Uterus (tissue), 3 donors: ENCODE measurements at regions not wholly inside any gene's neighbourhood (a gene's known extent, or its start where the extent isn't known, plus 50 kb on each side); places are given as distances from the start of the nearest gene placed in this dataset.
"Not testable (repeated sequence)": the region's sequence is repeated elsewhere in the genome, so short reads cannot be mapped to it uniquely, and the experiment has no call there.

ENCODE experiments used
- DNase-seq, 2 donors: peaks; one replicate each; pipeline ENCODE4 v3.0.0-alpha.2; 2019 to 2020
- H3K27ac ChIP-seq, 2 donors: fragments of 200-600 bp; sonication (generic); 1 replicate in 1 of 2; 2 replicates in 1 of 2; pipeline ENCODE4 v1.5.1; 2016 to 2018
- H3K27me3 ChIP-seq, 2 donors: fragments of 200-600 bp; sonication (generic); one replicate each; pipeline ENCODE4 v1.5.1; 2018 to 2019; ENCODE audit warnings: control low read depth in 1 of 2
- H3K36me3 ChIP-seq, 2 donors: fragments of 200-600 bp; sonication (generic); one replicate each; pipeline ENCODE4 v1.5.1; 2019; ENCODE audit warnings: control low read depth in 1 of 2
- H3K4me1 ChIP-seq, 2 donors: fragments of 200-600 bp; sonication (generic); one replicate each; pipeline ENCODE4 v1.5.1; 2018 to 2019; ENCODE audit warnings: control low read depth in 1 of 2
- H3K4me3 ChIP-seq, 2 donors: fragments of 200-600 bp; sonication (generic); 1 replicate in 1 of 2; 2 replicates in 1 of 2; pipeline ENCODE4 v1.5.1; 2018 to 2019; ENCODE audit warnings: mild to moderate bottlenecking in 1 of 2
- H3K9me3 ChIP-seq, 2 donors: fragments of 200-600 bp; sonication (generic); one replicate each; pipeline ENCODE4 v1.5.1; 2019; ENCODE audit warnings: control low read depth in 1 of 2
- POLR2A ChIP-seq, 2 donors: fragments of 450-650 bp; IDR thresholded peaks; one replicate each; pipeline ENCODE4 v1.6.1; 2016; ENCODE audit warnings: antibody characterized with exemption in 2 of 2, mild to moderate bottlenecking in 1 of 2, moderate library complexity in 1 of 2
- intact Hi-C: fragments of 100-400 bp; cut with DNase I; formaldehyde crosslinking; loops from one replicate; pipeline ENCODE4 v1.15.1; 2023; ENCODE audit warnings: low total_unique reads
- TF ChIP-seq, protein P1 (sequence below), 4 experiments: fragments of 200-600 bp in 2 of 4; fragments of 450-650 bp in 2 of 4; sonication (generic) in 2 of 4; IDR thresholded peaks; one replicate each; pipeline ENCODE4 v1.5.1; 2016 to 2019; ENCODE audit warnings: antibody characterized with exemption in 4 of 4, mild to moderate bottlenecking in 2 of 4, moderate library complexity in 1 of 4
- donor health status: DM: yes; HTN: yes; CAD: no.

- intact Hi-C loops, result no loop called here
- Histone ChIP-seq H3K4me1 (no peaks in the 10 kb centered on the region), H3K36me3 (no peaks in the 10 kb centered on the region), H3K27me3 (no peaks in the 10 kb centered on the region), H3K9me3 (peaks cover 0 to 3% of the 10 kb centered on the region in 2 donors), H3K27ac (no peak overlapping the region), H3K4me3 (no peak overlapping the region)
- TF ChIP-seq POLR2A (IDR thresholded peaks at IDR 0.05), result no peak
- TF ChIP-seq, protein P1, sequence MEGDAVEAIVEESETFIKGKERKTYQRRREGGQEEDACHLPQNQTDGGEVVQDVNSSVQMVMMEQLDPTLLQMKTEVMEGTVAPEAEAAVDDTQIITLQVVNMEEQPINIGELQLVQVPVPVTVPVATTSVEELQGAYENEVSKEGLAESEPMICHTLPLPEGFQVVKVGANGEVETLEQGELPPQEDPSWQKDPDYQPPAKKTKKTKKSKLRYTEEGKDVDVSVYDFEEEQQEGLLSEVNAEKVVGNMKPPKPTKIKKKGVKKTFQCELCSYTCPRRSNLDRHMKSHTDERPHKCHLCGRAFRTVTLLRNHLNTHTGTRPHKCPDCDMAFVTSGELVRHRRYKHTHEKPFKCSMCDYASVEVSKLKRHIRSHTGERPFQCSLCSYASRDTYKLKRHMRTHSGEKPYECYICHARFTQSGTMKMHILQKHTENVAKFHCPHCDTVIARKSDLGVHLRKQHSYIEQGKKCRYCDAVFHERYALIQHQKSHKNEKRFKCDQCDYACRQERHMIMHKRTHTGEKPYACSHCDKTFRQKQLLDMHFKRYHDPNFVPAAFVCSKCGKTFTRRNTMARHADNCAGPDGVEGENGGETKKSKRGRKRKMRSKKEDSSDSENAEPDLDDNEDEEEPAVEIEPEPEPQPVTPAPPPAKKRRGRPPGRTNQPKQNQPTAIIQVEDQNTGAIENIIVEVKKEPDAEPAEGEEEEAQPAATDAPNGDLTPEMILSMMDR (IDR thresholded peaks at IDR 0.05), result no peak
- no peak for DNase-seq
Observed at GRCh38 chr9:126173929-126174328, 152.7 kb upstream of the MVB12B start.

- H3K27ac ChIP-seq, result no peak overlapping the region
- H3K36me3 ChIP-seq, result no peaks in the 10 kb centered on the region
- no peaks in the 10 kb centered on the region for H3K4me1 ChIP-seq
- peaks cover 0 to 5% of the 10 kb centered on the region in 2 donors for H3K27me3 ChIP-seq
- H3K4me3 ChIP-seq, result no peak overlapping the region
- intact Hi-C loops, result no loop called here
- DNase-seq, result no peak
- TF ChIP-seq POLR2A (IDR thresholded peaks at IDR 0.05), result no peak
- TF ChIP-seq, protein P1 (IDR thresholded peaks at IDR 0.05), result no peak
- H3K9me3 ChIP-seq, result no peaks in the 10 kb centered on the region
Observed at GRCh38 chr9:126183266-126183665, 143.4 kb upstream of the MVB12B start.

DNA sequence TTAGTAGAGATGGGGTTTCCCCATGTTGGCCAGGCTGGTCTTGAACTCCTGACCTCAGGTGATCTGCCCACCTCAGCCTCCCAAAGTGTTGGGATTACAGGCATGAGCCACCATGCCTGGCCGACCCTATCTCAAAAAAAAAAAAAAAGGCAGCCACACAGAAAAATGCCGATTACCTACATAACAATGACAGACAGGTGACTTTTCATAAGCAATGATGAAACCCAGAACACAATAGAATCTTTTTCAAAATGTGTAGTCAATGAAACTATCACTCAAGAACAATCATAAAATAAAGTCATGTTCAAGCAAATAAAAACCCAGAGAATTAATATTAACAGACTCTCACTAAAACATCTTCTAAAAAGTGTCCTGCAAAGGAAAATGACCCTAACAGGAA is 135.6 kb upstream of the MVB12B start:
- H3K4me1 ChIP-seq, intact Hi-C loops, H3K27me3 ChIP-seq, H3K9me3 ChIP-seq, DNase-seq, H3K27ac ChIP-seq, H3K36me3 ChIP-seq, H3K4me3 ChIP-seq: not testable (repeated sequence)

- H3K4me3 ChIP-seq, result no peak overlapping the region
- no peak for DNase-seq
- no peak overlapping the region for H3K27ac ChIP-seq
- no peaks in the 10 kb centered on the region for H3K27me3 ChIP-seq
- no peaks in the 10 kb centered on the region for H3K4me1 ChIP-seq
- intact Hi-C loops, result no loop called here
- no peaks in the 10 kb centered on the region for H3K9me3 ChIP-seq
- TF ChIP-seq, protein P1 (IDR thresholded peaks at IDR 0.05), result no peak
- TF ChIP-seq POLR2A (IDR thresholded peaks at IDR 0.05), result no peak
- no peaks in the 10 kb centered on the region for H3K36me3 ChIP-seq
Observed at GRCh38 chr9:126198854-126199253, 127.8 kb upstream of the MVB12B start.

GRCh38 chr9:126203313-126203712 is 123.3 kb upstream of the MVB12B start:
- no peak for DNase-seq
- Histone ChIP-seq H3K27ac (no peak overlapping the region), H3K4me1 (no peaks in the 10 kb centered on the region), H3K4me3 (no peak overlapping the region), H3K9me3 (no peaks in the 10 kb centered on the region), H3K27me3 (peaks cover 0 to 7% of the 10 kb centered on the region in 2 donors), H3K36me3 (no peaks in the 10 kb centered on the region)
- TF ChIP-seq, protein P1 (IDR thresholded peaks at IDR 0.05), result no peak
- TF ChIP-seq POLR2A (IDR thresholded peaks at IDR 0.05), result no peak
- intact Hi-C loops, result no loop called here

DNA sequence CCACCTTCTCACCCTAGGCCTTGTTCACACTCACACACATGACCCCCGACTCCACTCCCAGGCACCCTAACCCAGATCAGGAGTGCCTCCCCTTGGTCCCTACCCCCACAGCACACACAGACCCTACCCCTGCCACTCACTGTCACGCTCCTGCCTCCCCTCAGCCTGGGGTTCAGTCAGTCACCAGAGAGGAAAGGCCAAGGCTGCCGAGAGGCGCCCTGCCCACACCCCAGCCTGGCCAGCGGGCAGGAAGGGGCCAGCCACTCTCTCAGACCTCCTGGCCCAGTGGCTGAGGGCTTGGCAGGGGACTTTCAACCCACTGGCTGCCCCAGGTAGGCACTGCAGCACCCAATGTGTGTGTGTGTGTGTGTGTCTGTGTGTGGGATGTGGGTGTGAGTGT is 122.4 kb upstream of the MVB12B start:
- H3K4me3 ChIP-seq, result no peak overlapping the region
- intact Hi-C loops, result no loop called here

More for the DNA sequence above, 122.4 kb upstream of the MVB12B start:
- Histone ChIP-seq H3K27me3 (peaks cover 0 to 7% of the 10 kb centered on the region in 2 donors), H3K27ac (no peak overlapping the region), H3K36me3 (no peaks in the 10 kb centered on the region), H3K9me3 (no peaks in the 10 kb centered on the region), H3K4me1 (no peaks in the 10 kb centered on the region)
- TF ChIP-seq, protein P1 (IDR thresholded peaks at IDR 0.05), result no peak
- TF ChIP-seq POLR2A (IDR thresholded peaks at IDR 0.05), result no peak
- no peak for DNase-seq
